ENCODE measurements at regions not wholly inside any gene's neighbourhood (a gene's known extent, or its start where the extent isn't known, plus 50 kb on each side); places are given as distances from the start of the nearest gene placed in this dataset.

GRCh38 chr7:153642989-153643388 is 409.2 kb upstream of the DPP6 start:
- ATAC-seq (no peak), DNase-seq (no peak)
- Mint-ChIP-seq H3K27ac (no peak overlapping the region), H3K4me3 (no peak overlapping the region), H3K27me3 (no peaks in the 10 kb centered on the region), H3K36me3 (ENCODE audit: low read depth) (no peaks in the 10 kb centered on the region), H3K9me3 (peaks cover 8% of the 10 kb centered on the region), H3K4me1 (ENCODE audit: low read depth) (no peaks in the 10 kb centered on the region)
- intact Hi-C loops (cut with micrococcal nuclease) = no loop called here
- ChIA-PET CTCF (interaction anchor here (0.7 kb wide), 1 partner anchor 250 kb away, joined by 3 read pairs; no protein-coding TSS in a partner anchor), POLR2A (no interaction called here)
- no peak for TF ChIP-seq CTCF (IDR thresholded peaks at IDR 0.05)

GRCh38 chr7:153657182-153657800 is 394.9 kb upstream of the DPP6 start:
- intact Hi-C loops (cut with micrococcal nuclease) = no loop called here
- ChIA-PET CTCF (no interaction called here), POLR2A (no interaction called here)
- H3K9me3 Mint-ChIP-seq = peaks cover 8% of the 10 kb centered on the region
- TF ChIP-seq CTCF (IDR thresholded peaks at IDR 0.05) = no peak
- H3K36me3 Mint-ChIP-seq (ENCODE audit: low read depth) = no peaks in the 10 kb centered on the region
- H3K4me1 Mint-ChIP-seq (ENCODE audit: low read depth) = no peaks in the 10 kb centered on the region
- no peak overlapping the region for H3K4me3 Mint-ChIP-seq
- no peak for ATAC-seq
- no peak overlapping the region for H3K27ac Mint-ChIP-seq
- DNase-seq = no peak
- H3K27me3 Mint-ChIP-seq = no peaks in the 10 kb centered on the region

- no peak for ATAC-seq
- H3K4me1 Mint-ChIP-seq (ENCODE audit: low read depth) = no peaks in the 10 kb centered on the region
- no peaks in the 10 kb centered on the region for H3K36me3 Mint-ChIP-seq (ENCODE audit: low read depth)
- peaks cover 5% of the 10 kb centered on the region for H3K9me3 Mint-ChIP-seq
- no peak overlapping the region for H3K4me3 Mint-ChIP-seq
- ChIA-PET CTCF (no interaction called here), POLR2A (no interaction called here)
- no peak for DNase-seq
- intact Hi-C loops (cut with micrococcal nuclease) = no loop called here
- no peak for TF ChIP-seq CTCF (IDR thresholded peaks at IDR 0.05)
- H3K27me3 Mint-ChIP-seq = no peaks in the 10 kb centered on the region
- no peak overlapping the region for H3K27ac Mint-ChIP-seq
Measured at GRCh38 chr7:153675131-153675530, 377.1 kb upstream of the DPP6 start.

GRCh38 chr7:153682628-153683027 is 369.6 kb upstream of the DPP6 start:
- H3K27ac Mint-ChIP-seq = no peak overlapping the region
- no peaks in the 10 kb centered on the region for H3K36me3 Mint-ChIP-seq (ENCODE audit: low read depth)
- H3K27me3 Mint-ChIP-seq = no peaks in the 10 kb centered on the region
- no peak for DNase-seq
- no peak for TF ChIP-seq CTCF (IDR thresholded peaks at IDR 0.05)
- H3K9me3 Mint-ChIP-seq = peaks cover 4% of the 10 kb centered on the region
- intact Hi-C loops (cut with micrococcal nuclease) = no loop called here
- no peaks in the 10 kb centered on the region for H3K4me1 Mint-ChIP-seq (ENCODE audit: low read depth)
- ATAC-seq = no peak
- ChIA-PET POLR2A (interaction anchor here (0.7 kb wide), 1 partner anchor 115 kb away, joined by 3 read pairs; no protein-coding TSS in a partner anchor), CTCF (no interaction called here)
- no peak overlapping the region for H3K4me3 Mint-ChIP-seq

- ATAC-seq (no peak), DNase-seq (no peak)
- H3K4me1 Mint-ChIP-seq (ENCODE audit: low read depth) = no peaks in the 10 kb centered on the region
- TF ChIP-seq CTCF (IDR thresholded peaks at IDR 0.05) = no peak
- no peak overlapping the region for H3K4me3 Mint-ChIP-seq
- H3K36me3 Mint-ChIP-seq (ENCODE audit: low read depth) = no peaks in the 10 kb centered on the region
- H3K9me3 Mint-ChIP-seq = peaks cover 2% of the 10 kb centered on the region
- H3K27me3 Mint-ChIP-seq = no peaks in the 10 kb centered on the region
- CTCF ChIA-PET = no interaction called here
- intact Hi-C loops (cut with micrococcal nuclease) = no loop called here
- H3K27ac Mint-ChIP-seq = no peak overlapping the region
- POLR2A ChIA-PET = no interaction called here
Measured at GRCh38 chr7:153696242-153696641, 356.0 kb upstream of the DPP6 start.

Data from activated CD8-positive, alpha-beta T cell treated with anti-CD3 and anti-CD28 coated beads for 36 hours (primary cell).